ENCODE measurements at regions not wholly inside any gene's neighbourhood (a gene's known extent, or its start where the extent isn't known, plus 50 kb on each side); places are given as distances from the start of the nearest gene placed in this dataset.

GRCh38 chr3:96416549-96417255 is 397.7 kb upstream of the EPHA6 start:
- Mint-ChIP-seq H3K4me1 (ENCODE audit: low read depth) (no peaks in the 10 kb centered on the region), H3K27me3 (no peaks in the 10 kb centered on the region), H3K36me3 (ENCODE audit: low read depth) (no peaks in the 10 kb centered on the region), H3K9me3 (peaks cover 7% of the 10 kb centered on the region), H3K4me3 (no peak overlapping the region), H3K27ac (no peak overlapping the region)
- no peak overlapping the region for H3K27ac ChIP-seq (ENCODE audit: low read depth in 1 of 2, low read length in 2 of 2)
- no peaks in the 10 kb centered on the region for H3K27me3 ChIP-seq (ENCODE audit: control insufficient read depth in 1 of 2, insufficient read depth in 2 of 2, low read length in 2 of 2)
- H3K36me3 ChIP-seq (ENCODE audit: insufficient read depth, low read length) = no peaks in the 10 kb centered on the region
- ChIA-PET POLR2A (no interaction called here), CTCF (no interaction called here)
- H3K4me3 ChIP-seq (ENCODE audit: low read length) = no peak overlapping the region
- peaks cover 0 to 7% of the 10 kb centered on the region in 2 experiments for H3K9me3 ChIP-seq (ENCODE audit: control insufficient read depth in 1 of 2, insufficient read depth in 1 of 2, low read length in 2 of 2)
- ATAC-seq (ENCODE audit: poor library complexity) (no peak), DNase-seq (no peak)
- TF ChIP-seq CTCF (IDR thresholded peaks at IDR 0.05) = no peak
- H3K4me1 ChIP-seq (ENCODE audit: insufficient read depth, low read length) = no peaks in the 10 kb centered on the region
- intact Hi-C loops (cut with DNase I, micrococcal nuclease) = no loop called here

- no peaks in the 10 kb centered on the region for H3K4me1 Mint-ChIP-seq (ENCODE audit: low read depth)
- ChIA-PET POLR2A (no interaction called here), CTCF (no interaction called here)
- intact Hi-C loops (cut with DNase I, micrococcal nuclease) = no loop called here
- H3K9me3 Mint-ChIP-seq = peaks cover 2% of the 10 kb centered on the region
- no peak overlapping the region for H3K27ac Mint-ChIP-seq
- Histone ChIP-seq H3K27me3 (ENCODE audit: control insufficient read depth in 1 of 2, insufficient read depth in 2 of 2, low read length in 2 of 2) (no peaks in the 10 kb centered on the region), H3K4me3 (ENCODE audit: low read length) (no peak overlapping the region), H3K36me3 (ENCODE audit: insufficient read depth, low read length) (no peaks in the 10 kb centered on the region), H3K4me1 (ENCODE audit: insufficient read depth, low read length) (no peaks in the 10 kb centered on the region), H3K9me3 (ENCODE audit: control insufficient read depth in 1 of 2, insufficient read depth in 1 of 2, low read length in 2 of 2) (peaks cover 0 to 4% of the 10 kb centered on the region in 2 experiments), H3K27ac (ENCODE audit: low read depth in 1 of 2, low read length in 2 of 2) (no peak overlapping the region)
- no peaks in the 10 kb centered on the region for H3K36me3 Mint-ChIP-seq (ENCODE audit: low read depth)
- no peaks in the 10 kb centered on the region for H3K27me3 Mint-ChIP-seq
- no peak for TF ChIP-seq CTCF (IDR thresholded peaks at IDR 0.05)
- DNase-seq (no peak), ATAC-seq (ENCODE audit: poor library complexity) (no peak)
- H3K4me3 Mint-ChIP-seq = no peak overlapping the region
Measured at GRCh38 chr3:96428097-96428496, 386.3 kb upstream of the EPHA6 start.

- DNase-seq (no peak), ATAC-seq (ENCODE audit: poor library complexity) (no peak)
- Histone ChIP-seq H3K4me1 (ENCODE audit: insufficient read depth, low read length) (no peaks in the 10 kb centered on the region), H3K36me3 (ENCODE audit: insufficient read depth, low read length) (no peaks in the 10 kb centered on the region), H3K27ac (ENCODE audit: low read depth in 1 of 2, low read length in 2 of 2) (no peak overlapping the region), H3K9me3 (ENCODE audit: control insufficient read depth in 1 of 2, insufficient read depth in 1 of 2, low read length in 2 of 2) (peaks cover 0 to 4% of the 10 kb centered on the region in 2 experiments), H3K27me3 (ENCODE audit: control insufficient read depth in 1 of 2, insufficient read depth in 2 of 2, low read length in 2 of 2) (no peaks in the 10 kb centered on the region), H3K4me3 (ENCODE audit: low read length) (no peak overlapping the region)
- H3K4me3 Mint-ChIP-seq = no peak overlapping the region
- peaks cover 2% of the 10 kb centered on the region for H3K9me3 Mint-ChIP-seq
- no peaks in the 10 kb centered on the region for H3K27me3 Mint-ChIP-seq
- no peaks in the 10 kb centered on the region for H3K4me1 Mint-ChIP-seq (ENCODE audit: low read depth)
- CTCF ChIA-PET = no interaction called here
- H3K36me3 Mint-ChIP-seq (ENCODE audit: low read depth) = no peaks in the 10 kb centered on the region
- intact Hi-C loops (cut with DNase I, micrococcal nuclease) = no loop called here
- POLR2A ChIA-PET = no interaction called here
- no peak overlapping the region for H3K27ac Mint-ChIP-seq
- no peak for TF ChIP-seq CTCF (IDR thresholded peaks at IDR 0.05)
Measured at GRCh38 chr3:96430079-96430478, 384.3 kb upstream of the EPHA6 start.

All from CD4-positive, alpha-beta T cell (primary cell).